22Rv1 (cell line): ENCODE measurements at regions not wholly inside any gene's neighbourhood (a gene's known extent, or its start where the extent isn't known, plus 50 kb on each side); places are given as distances from the start of the nearest gene placed in this dataset.

Experiments used
- H3K27ac ChIP-seq: fragments of 450-650 bp; 2 replicates; pipeline ENCODE4 v1.5.1; 2017
- CTCF ChIP-seq: fragments of 450-650 bp; IDR thresholded peaks from 2 replicates; pipeline ENCODE4 v1.5.1; 2017; ENCODE audit warnings: mild to moderate bottlenecking
- ZFX ChIP-seq: fragments of 450-650 bp; IDR thresholded peaks from 2 replicates; pipeline ENCODE4 v1.6.1; 2017; ENCODE audit warnings: antibody characterized with exemption, borderline replicate concordance

- TF ChIP-seq CTCF (no peak), ZFX (no peak)
- H3K27ac ChIP-seq = no peak overlapping the region
Measured at GRCh38 chr3:182239316-182239715, 527.6 kb downstream of the SOX2 start.

DNA sequence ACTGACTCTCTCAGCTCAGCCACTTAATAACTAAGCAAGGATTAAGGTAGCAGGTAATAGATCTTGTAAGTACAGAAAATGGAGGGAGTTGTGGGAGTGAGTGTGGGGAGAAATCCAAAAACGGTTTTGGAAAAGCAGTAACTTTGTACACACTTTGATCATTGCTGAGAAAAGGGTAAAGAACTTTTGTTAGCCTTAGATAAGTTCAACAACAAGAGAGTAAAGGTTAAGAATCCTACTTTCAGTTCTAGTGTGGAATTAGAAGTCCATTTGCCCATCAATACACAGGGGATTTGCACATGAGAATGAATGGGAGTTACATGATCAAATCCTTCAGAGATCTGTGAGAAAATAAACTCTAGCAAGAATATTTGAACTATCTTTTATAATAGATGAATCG, 528.7 kb downstream of the SOX2 start:
- H3K27ac ChIP-seq = no peak overlapping the region
- TF ChIP-seq CTCF = no peak
- TF ChIP-seq ZFX = no peak

DNA sequence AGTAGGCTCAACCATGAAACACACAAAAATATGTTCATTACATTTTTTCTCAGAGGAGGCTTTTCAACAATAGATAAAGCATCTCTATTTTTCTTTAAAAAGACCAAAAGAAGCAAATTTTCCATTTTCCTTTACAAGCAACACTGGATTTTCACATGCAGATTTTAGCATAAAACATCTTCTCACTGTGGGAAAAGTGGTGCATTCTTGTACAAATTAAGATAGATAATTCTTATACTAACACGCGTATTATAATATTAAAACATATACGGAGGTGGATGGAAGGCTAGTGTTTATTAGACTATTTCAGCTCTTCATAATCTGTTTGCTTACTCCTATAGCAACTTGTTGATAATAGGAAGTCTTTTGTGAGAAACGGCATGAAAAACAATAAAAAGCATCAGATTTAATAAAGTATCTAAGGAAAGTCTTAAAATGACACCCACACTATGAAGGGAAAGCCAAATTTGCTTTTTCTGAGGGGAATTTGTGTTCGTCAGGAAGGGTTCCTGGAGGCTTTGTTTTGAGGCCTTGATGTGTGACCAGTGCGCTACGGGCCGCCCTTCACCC, 529.6 kb downstream of the SOX2 start:
- no peak overlapping the region for H3K27ac ChIP-seq
- no peak for TF ChIP-seq ZFX
- TF ChIP-seq CTCF = no peak

- H3K27ac ChIP-seq = no peak overlapping the region
- TF ChIP-seq ZFX (no peak), CTCF (no peak)
Measured at GRCh38 chr3:182241766-182242488, 530.2 kb downstream of the SOX2 start.

DNA sequence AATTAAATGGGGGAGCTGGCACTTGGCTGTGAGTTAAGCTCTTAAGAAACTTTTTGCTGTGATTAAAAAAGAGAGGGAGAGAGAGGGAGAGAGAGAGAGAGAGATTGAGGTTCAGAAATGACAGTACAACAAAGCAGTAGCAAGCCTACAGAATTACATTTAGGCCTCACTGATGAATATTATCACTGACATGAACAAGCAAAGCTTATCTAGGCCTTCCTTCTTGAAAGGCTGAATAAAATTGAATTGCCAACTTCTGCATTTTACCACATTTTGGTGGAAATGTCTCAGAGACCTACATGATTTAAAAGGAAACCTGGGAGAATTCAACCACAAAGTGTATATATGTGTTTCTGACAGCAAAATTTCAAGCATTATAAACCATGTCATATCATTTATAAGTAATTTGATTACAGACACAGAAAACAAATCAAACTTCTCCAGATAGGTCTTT, 530.8 kb downstream of the SOX2 start:
- TF ChIP-seq CTCF = no peak
- TF ChIP-seq ZFX = no peak
- H3K27ac ChIP-seq = no peak overlapping the region

GRCh38 chr3:182243625-182244024, 531.9 kb downstream of the SOX2 start:
- TF ChIP-seq CTCF (no peak), ZFX (no peak)
- H3K27ac ChIP-seq = no peak overlapping the region

DNA sequence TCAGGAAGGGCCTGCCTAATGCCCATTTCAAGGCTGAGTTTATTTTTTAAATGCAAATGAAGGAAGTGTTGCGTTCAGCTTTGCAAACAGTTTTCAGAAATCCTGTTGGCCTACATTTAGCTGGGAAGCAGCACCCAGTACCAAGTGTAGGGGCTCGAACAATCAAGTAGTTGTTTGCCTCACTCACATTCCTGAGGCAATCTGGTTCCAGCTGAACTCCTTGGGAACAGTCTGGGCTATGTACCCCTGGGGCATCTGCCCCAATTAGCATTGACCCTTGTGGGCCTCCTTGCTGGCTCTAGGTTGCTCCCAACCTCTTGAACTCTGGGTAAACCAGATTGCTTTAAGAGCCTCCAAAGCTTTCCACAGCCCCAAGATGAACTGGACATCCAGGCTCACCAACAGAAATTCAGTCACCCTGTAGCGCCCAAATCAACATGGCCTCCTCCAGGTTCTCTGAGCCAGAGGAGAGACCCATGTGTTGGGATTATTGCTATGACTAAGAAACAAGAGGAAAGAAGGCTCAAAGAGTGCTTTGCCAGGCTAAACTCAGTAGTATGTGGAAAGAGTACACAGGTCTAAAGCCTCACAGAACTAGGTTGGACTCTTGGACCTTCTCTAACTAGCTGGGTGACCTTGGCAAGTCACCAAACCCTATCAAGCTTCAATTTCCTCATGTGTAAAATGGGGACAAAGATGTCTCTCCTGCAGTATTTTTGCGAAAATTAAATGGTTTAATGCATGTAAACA, 532.7 kb downstream of the SOX2 start:
- TF ChIP-seq ZFX (no peak), CTCF (no peak)
- H3K27ac ChIP-seq = no peak overlapping the region
